ENCODE measurements at regions not wholly inside any gene's neighbourhood (a gene's known extent, or its start where the extent isn't known, plus 50 kb on each side); places are given as distances from the start of the nearest gene placed in this dataset.

DNA sequence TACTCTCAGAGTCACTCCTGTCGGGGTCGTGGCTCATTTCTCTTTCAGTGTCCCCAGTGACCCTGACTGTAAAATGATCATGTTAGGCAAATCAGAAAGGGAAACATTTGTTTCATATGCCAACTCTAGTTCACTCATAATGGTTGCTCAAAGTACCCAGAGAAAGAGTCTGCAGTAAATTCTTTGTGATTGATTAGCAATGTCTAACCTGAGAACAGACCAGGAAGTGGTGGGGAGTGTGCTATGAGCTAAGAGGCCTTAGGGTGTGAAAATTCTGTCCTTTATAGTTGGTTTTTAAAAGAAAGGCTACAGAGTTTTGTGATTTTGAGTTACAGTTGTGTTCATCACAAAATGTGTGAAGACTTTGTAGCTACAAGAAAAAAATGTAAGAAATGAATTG is 108.9 kb downstream of the EDEM1 start:
- H3K9me3 ChIP-seq, result no peaks in the 10 kb centered on the region
- ATAC-seq (ENCODE audit: insufficient number of reproducible peaks, low FRiP score, low read depth) (no peak), DNase-seq (ENCODE audit: low spot score) (no peak)
- TF ChIP-seq, protein P1, sequence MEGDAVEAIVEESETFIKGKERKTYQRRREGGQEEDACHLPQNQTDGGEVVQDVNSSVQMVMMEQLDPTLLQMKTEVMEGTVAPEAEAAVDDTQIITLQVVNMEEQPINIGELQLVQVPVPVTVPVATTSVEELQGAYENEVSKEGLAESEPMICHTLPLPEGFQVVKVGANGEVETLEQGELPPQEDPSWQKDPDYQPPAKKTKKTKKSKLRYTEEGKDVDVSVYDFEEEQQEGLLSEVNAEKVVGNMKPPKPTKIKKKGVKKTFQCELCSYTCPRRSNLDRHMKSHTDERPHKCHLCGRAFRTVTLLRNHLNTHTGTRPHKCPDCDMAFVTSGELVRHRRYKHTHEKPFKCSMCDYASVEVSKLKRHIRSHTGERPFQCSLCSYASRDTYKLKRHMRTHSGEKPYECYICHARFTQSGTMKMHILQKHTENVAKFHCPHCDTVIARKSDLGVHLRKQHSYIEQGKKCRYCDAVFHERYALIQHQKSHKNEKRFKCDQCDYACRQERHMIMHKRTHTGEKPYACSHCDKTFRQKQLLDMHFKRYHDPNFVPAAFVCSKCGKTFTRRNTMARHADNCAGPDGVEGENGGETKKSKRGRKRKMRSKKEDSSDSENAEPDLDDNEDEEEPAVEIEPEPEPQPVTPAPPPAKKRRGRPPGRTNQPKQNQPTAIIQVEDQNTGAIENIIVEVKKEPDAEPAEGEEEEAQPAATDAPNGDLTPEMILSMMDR (IDR thresholded peaks at IDR 0.05), result no peak
- H3K4me3 ChIP-seq, result no peak overlapping the region
- no peaks in the 10 kb centered on the region for H3K27me3 ChIP-seq (replicated peaks; ENCODE audit: insufficient read depth)
- H3K27ac ChIP-seq, result no peak overlapping the region
- no peaks in the 10 kb centered on the region for H3K36me3 ChIP-seq
- H3K4me1 ChIP-seq (ENCODE audit: control insufficient read depth in 1 of 2, low read depth in 2 of 2), result no peaks in the 10 kb centered on the region

DNA sequence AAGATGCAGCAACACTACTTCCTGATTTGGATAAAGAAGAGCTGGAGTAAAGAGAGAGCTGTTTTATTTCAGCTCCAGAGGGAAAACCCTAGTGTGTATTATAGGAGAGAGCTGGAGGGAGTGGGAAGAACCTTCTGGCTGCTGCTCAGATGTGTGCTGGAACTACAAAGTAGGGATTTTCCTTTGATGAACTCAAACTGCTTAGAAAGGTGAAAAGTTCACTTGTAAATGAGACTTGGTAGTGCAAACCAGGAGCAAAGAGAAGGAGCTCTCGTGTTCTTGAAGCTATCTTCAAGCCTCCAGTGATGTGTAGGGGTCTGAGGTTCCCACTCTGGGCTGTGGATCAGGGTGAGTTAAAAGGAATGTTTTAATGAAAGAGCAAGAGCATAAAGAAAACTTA is 110.4 kb downstream of the EDEM1 start:
- Histone ChIP-seq H3K9me3 (no peaks in the 10 kb centered on the region), H3K27ac (no peak overlapping the region), H3K27me3 (replicated peaks; ENCODE audit: insufficient read depth) (no peaks in the 10 kb centered on the region), H3K36me3 (no peaks in the 10 kb centered on the region), H3K4me1 (ENCODE audit: control insufficient read depth in 1 of 2, low read depth in 2 of 2) (no peaks in the 10 kb centered on the region), H3K4me3 (no peak overlapping the region)
- TF ChIP-seq, protein P1 (IDR thresholded peaks at IDR 0.05), result no peak
- DNase-seq (ENCODE audit: low spot score), result no peak
- ATAC-seq (ENCODE audit: insufficient number of reproducible peaks, low FRiP score, low read depth), result no peak

DNA sequence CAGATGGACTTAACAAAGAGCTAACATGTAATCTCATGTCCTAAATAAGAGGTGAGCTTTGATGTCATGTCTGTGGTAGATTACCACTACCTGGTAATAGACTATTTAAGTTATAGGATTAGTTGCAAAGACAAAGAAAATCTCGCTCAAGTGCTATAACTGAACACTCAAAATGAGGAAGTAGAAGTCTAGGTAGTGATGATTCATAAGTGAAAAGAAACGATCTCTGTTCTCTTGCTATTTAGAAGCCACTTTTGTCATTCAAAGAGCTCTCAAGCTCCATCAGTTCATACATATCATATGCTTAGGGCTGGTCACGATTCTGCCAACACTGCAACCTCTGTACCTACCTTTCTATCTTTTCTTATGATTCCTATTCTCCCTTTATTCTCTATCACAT is 110.9 kb downstream of the EDEM1 start:
- TF ChIP-seq, protein P1 (IDR thresholded peaks at IDR 0.05), result no peak
- DNase-seq (ENCODE audit: low spot score) (no peak), ATAC-seq (ENCODE audit: insufficient number of reproducible peaks, low FRiP score, low read depth) (no peak)
- no peaks in the 10 kb centered on the region for H3K27me3 ChIP-seq (replicated peaks; ENCODE audit: insufficient read depth)
- no peak overlapping the region for H3K27ac ChIP-seq
- no peaks in the 10 kb centered on the region for H3K36me3 ChIP-seq
- no peak overlapping the region for H3K4me3 ChIP-seq
- H3K4me1 ChIP-seq (ENCODE audit: control insufficient read depth in 1 of 2, low read depth in 2 of 2), result no peaks in the 10 kb centered on the region
- H3K9me3 ChIP-seq, result no peaks in the 10 kb centered on the region

DNA sequence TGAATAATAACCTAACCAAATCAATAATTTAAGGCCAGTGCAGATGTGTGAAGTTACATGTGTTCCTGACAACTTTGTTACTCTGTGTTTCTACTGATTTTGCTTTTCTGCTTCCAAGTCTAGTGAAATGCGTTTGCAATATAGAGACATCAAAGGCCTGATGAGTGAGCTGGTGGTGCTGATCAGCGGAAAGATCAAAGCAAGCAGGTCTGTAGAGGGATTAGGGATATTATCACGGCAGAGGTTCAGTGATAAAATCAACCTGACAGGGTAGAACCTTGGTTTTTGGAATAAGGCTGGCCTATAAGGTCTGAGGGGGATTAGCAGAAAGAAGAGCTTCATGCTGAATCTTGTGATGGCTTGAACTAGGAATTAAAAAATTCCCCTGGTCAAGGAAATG is 111.7 kb downstream of the EDEM1 start:
- TF ChIP-seq, protein P1 (IDR thresholded peaks at IDR 0.05), result no peak
- ATAC-seq (ENCODE audit: insufficient number of reproducible peaks, low FRiP score, low read depth) (no peak), DNase-seq (ENCODE audit: low spot score) (no peak)
- H3K27me3 ChIP-seq (replicated peaks; ENCODE audit: insufficient read depth), result no peaks in the 10 kb centered on the region
- H3K36me3 ChIP-seq, result no peaks in the 10 kb centered on the region
- no peaks in the 10 kb centered on the region for H3K4me1 ChIP-seq (ENCODE audit: control insufficient read depth in 1 of 2, low read depth in 2 of 2)
- no peak overlapping the region for H3K4me3 ChIP-seq
- H3K27ac ChIP-seq, result no peak overlapping the region
- no peaks in the 10 kb centered on the region for H3K9me3 ChIP-seq

DNA sequence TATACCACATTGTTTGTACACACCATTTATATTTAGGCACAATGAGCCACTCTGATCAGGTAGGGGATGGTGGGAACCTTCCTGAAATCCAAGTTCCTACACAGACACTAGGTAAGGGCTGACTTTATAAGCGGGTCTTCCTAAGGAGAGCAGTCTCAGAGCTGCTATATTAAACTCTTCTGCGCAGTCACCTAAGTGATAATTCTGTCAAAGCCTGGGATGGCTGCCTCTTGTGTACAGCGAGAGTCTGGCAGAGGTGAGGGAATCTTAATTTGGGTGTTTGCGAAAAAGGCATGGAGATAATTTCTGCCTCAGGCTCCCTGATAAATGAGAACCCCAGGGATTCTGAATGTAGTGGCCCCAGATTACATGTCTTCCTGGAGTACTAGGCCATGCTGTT is 113.1 kb downstream of the EDEM1 start:
- no peaks in the 10 kb centered on the region for H3K9me3 ChIP-seq
- no peaks in the 10 kb centered on the region for H3K27me3 ChIP-seq (replicated peaks; ENCODE audit: insufficient read depth)
- TF ChIP-seq, protein P1 (IDR thresholded peaks at IDR 0.05), result no peak
- DNase-seq (ENCODE audit: low spot score) (no peak), ATAC-seq (ENCODE audit: insufficient number of reproducible peaks, low FRiP score, low read depth) (no peak)
- H3K27ac ChIP-seq, result no peak overlapping the region
- no peaks in the 10 kb centered on the region for H3K4me1 ChIP-seq (ENCODE audit: control insufficient read depth in 1 of 2, low read depth in 2 of 2)
- H3K36me3 ChIP-seq, result no peaks in the 10 kb centered on the region
- no peak overlapping the region for H3K4me3 ChIP-seq
